ENCODE measurements at regions not wholly inside any gene's neighbourhood (a gene's known extent, or its start where the extent isn't known, plus 50 kb on each side); places are given as distances from the start of the nearest gene placed in this dataset.

- H3K4me3 ChIP-seq (replicated peaks; ENCODE audit: low read depth, low read length), result no peak overlapping the region
- no peak for DNase-seq (ENCODE audit: extremely low read depth, low read depth)
- no peak for TF ChIP-seq CTCF (IDR thresholded peaks at IDR 0.05; ENCODE audit: low read depth, low read length, missing control alignments)
Observed at GRCh38 chr1:55463814-55464475, 248.8 kb upstream of the USP24 start.

- TF ChIP-seq CTCF (IDR thresholded peaks at IDR 0.05; ENCODE audit: low read depth, low read length, missing control alignments), result no peak
- DNase-seq (ENCODE audit: extremely low read depth, low read depth), result no peak
- H3K4me3 ChIP-seq (replicated peaks; ENCODE audit: low read depth, low read length), result no peak overlapping the region
Observed at GRCh38 chr1:55457874-55458273, 242.7 kb upstream of the USP24 start.

- TF ChIP-seq CTCF (IDR thresholded peaks at IDR 0.05; ENCODE audit: low read depth, low read length, missing control alignments), result no peak
- no peak overlapping the region for H3K4me3 ChIP-seq (replicated peaks; ENCODE audit: low read depth, low read length)
- DNase-seq (ENCODE audit: extremely low read depth, low read depth), result no peak
Observed at GRCh38 chr1:55456971-55457370, 241.8 kb upstream of the USP24 start.

- TF ChIP-seq CTCF (IDR thresholded peaks at IDR 0.05; ENCODE audit: low read depth, low read length, missing control alignments), result no peak
- DNase-seq (ENCODE audit: extremely low read depth, low read depth), result no peak
Observed at GRCh38 chr1:55448261-55448660, 233.1 kb upstream of the USP24 start.

GRCh38 chr1:55447488-55447887 is 232.3 kb upstream of the USP24 start:
- H3K4me3 ChIP-seq (replicated peaks; ENCODE audit: low read depth, low read length), result no peak overlapping the region
- TF ChIP-seq CTCF (IDR thresholded peaks at IDR 0.05; ENCODE audit: low read depth, low read length, missing control alignments), result no peak
- DNase-seq (ENCODE audit: extremely low read depth, low read depth), result no peak

More at GRCh38 chr1:55448261-55448660, 233.1 kb upstream of the USP24 start:
- no peak overlapping the region for H3K4me3 ChIP-seq (replicated peaks; ENCODE audit: low read depth, low read length)

GRCh38 chr1:55446351-55446750 is 231.2 kb upstream of the USP24 start:
- no peak overlapping the region for H3K4me3 ChIP-seq (replicated peaks; ENCODE audit: low read depth, low read length)
- no peak for TF ChIP-seq CTCF (IDR thresholded peaks at IDR 0.05; ENCODE audit: low read depth, low read length, missing control alignments)
- no peak for DNase-seq (ENCODE audit: extremely low read depth, low read depth)

- no peak for TF ChIP-seq CTCF (IDR thresholded peaks at IDR 0.05; ENCODE audit: low read depth, low read length, missing control alignments)
- DNase-seq (ENCODE audit: extremely low read depth, low read depth), result no peak
- no peak overlapping the region for H3K4me3 ChIP-seq (replicated peaks; ENCODE audit: low read depth, low read length)
Observed at GRCh38 chr1:55445416-55445815, 230.3 kb upstream of the USP24 start.

All from HFF-Myc (cell line).